ENCODE measurements at regions not wholly inside any gene's neighbourhood (a gene's known extent, or its start where the extent isn't known, plus 50 kb on each side); places are given as distances from the start of the nearest gene placed in this dataset.

- intact Hi-C loops (cut with micrococcal nuclease; ENCODE audit: unreplicated experiment): no loop called here
- TF ChIP-seq CTCF (IDR thresholded peaks at IDR 0.05; ENCODE audit: unreplicated experiment): no peak
- no peaks in the 10 kb centered on the region for H3K27me3 Mint-ChIP-seq (ENCODE audit: unreplicated experiment)
- H3K9me3 Mint-ChIP-seq (ENCODE audit: low read depth, unreplicated experiment): no peaks in the 10 kb centered on the region
- no peak for DNase-seq
- H3K4me1 Mint-ChIP-seq (ENCODE audit: low read depth, unreplicated experiment): peaks cover 17% of the 10 kb centered on the region
- no peak overlapping the region for H3K4me3 Mint-ChIP-seq (ENCODE audit: low read depth, unreplicated experiment)
- no peak overlapping the region for H3K27ac Mint-ChIP-seq (ENCODE audit: unreplicated experiment)
- no TSS peak for BruUV-seq (replicated peaks)
- H3K36me3 Mint-ChIP-seq (ENCODE audit: insufficient read depth, unreplicated experiment): peaks cover 4% of the 10 kb centered on the region
- CTCF ChIA-PET: interaction anchor here (0.7 kb wide), 1 partner anchor 81 kb away, joined by 3 read pairs; no protein-coding TSS in a partner anchor
Observed at GRCh38 chr4:183390374-183390773, 54.1 kb upstream of the CDKN2AIP start.

- no TSS peak for BruUV-seq (replicated peaks)
- Mint-ChIP-seq H3K27me3 (ENCODE audit: unreplicated experiment) (no peaks in the 10 kb centered on the region), H3K4me1 (ENCODE audit: low read depth, unreplicated experiment) (peaks cover 17% of the 10 kb centered on the region), H3K27ac (ENCODE audit: unreplicated experiment) (no peak overlapping the region), H3K4me3 (ENCODE audit: low read depth, unreplicated experiment) (no peak overlapping the region), H3K36me3 (ENCODE audit: insufficient read depth, unreplicated experiment) (peaks cover 4% of the 10 kb centered on the region), H3K9me3 (ENCODE audit: low read depth, unreplicated experiment) (no peaks in the 10 kb centered on the region)
- CTCF ChIA-PET: no interaction called here
- intact Hi-C loops (cut with micrococcal nuclease; ENCODE audit: unreplicated experiment): no loop called here
- no peak for TF ChIP-seq CTCF (IDR thresholded peaks at IDR 0.05; ENCODE audit: unreplicated experiment)
- no peak for DNase-seq
Observed at GRCh38 chr4:183391204-183391603, 53.2 kb upstream of the CDKN2AIP start.

- Mint-ChIP-seq H3K36me3 (ENCODE audit: insufficient read depth, unreplicated experiment) (peaks cover 4% of the 10 kb centered on the region), H3K27me3 (ENCODE audit: unreplicated experiment) (no peaks in the 10 kb centered on the region), H3K4me3 (ENCODE audit: low read depth, unreplicated experiment) (no peak overlapping the region), H3K9me3 (ENCODE audit: low read depth, unreplicated experiment) (no peaks in the 10 kb centered on the region), H3K27ac (ENCODE audit: unreplicated experiment) (no peak overlapping the region), H3K4me1 (ENCODE audit: low read depth, unreplicated experiment) (peaks cover 21% of the 10 kb centered on the region)
- DNase-seq: no peak
- no TSS peak for BruUV-seq (replicated peaks)
- CTCF ChIA-PET: no interaction called here
- intact Hi-C loops (cut with micrococcal nuclease; ENCODE audit: unreplicated experiment): no loop called here
- no peak for TF ChIP-seq CTCF (IDR thresholded peaks at IDR 0.05; ENCODE audit: unreplicated experiment)
Observed at GRCh38 chr4:183392377-183392776, 52.1 kb upstream of the CDKN2AIP start.

- intact Hi-C loops (cut with micrococcal nuclease; ENCODE audit: unreplicated experiment): no loop called here
- DNase-seq: no peak
- Mint-ChIP-seq H3K27me3 (ENCODE audit: unreplicated experiment) (no peaks in the 10 kb centered on the region), H3K27ac (ENCODE audit: unreplicated experiment) (no peak overlapping the region), H3K4me1 (ENCODE audit: low read depth, unreplicated experiment) (peaks cover 28% of the 10 kb centered on the region), H3K9me3 (ENCODE audit: low read depth, unreplicated experiment) (no peaks in the 10 kb centered on the region), H3K36me3 (ENCODE audit: insufficient read depth, unreplicated experiment) (peaks cover 4% of the 10 kb centered on the region), H3K4me3 (ENCODE audit: low read depth, unreplicated experiment) (no peak overlapping the region)
- no TSS peak for BruUV-seq (replicated peaks)
- CTCF ChIA-PET: no interaction called here
- no peak for TF ChIP-seq CTCF (IDR thresholded peaks at IDR 0.05; ENCODE audit: unreplicated experiment)
Observed at GRCh38 chr4:183393446-183393845, 51.0 kb upstream of the CDKN2AIP start.

All from Calu3 (cell line).